ENCODE measurements at regions not wholly inside any gene's neighbourhood (a gene's known extent, or its start where the extent isn't known, plus 50 kb on each side); places are given as distances from the start of the nearest gene placed in this dataset.

- no peak overlapping the region for H3K27ac ChIP-seq
- no peaks in the 10 kb centered on the region for H3K4me1 ChIP-seq
- no peak for TF ChIP-seq POLR2AphosphoS5 (IDR thresholded peaks at IDR 0.05)
- TF ChIP-seq, protein P1, sequence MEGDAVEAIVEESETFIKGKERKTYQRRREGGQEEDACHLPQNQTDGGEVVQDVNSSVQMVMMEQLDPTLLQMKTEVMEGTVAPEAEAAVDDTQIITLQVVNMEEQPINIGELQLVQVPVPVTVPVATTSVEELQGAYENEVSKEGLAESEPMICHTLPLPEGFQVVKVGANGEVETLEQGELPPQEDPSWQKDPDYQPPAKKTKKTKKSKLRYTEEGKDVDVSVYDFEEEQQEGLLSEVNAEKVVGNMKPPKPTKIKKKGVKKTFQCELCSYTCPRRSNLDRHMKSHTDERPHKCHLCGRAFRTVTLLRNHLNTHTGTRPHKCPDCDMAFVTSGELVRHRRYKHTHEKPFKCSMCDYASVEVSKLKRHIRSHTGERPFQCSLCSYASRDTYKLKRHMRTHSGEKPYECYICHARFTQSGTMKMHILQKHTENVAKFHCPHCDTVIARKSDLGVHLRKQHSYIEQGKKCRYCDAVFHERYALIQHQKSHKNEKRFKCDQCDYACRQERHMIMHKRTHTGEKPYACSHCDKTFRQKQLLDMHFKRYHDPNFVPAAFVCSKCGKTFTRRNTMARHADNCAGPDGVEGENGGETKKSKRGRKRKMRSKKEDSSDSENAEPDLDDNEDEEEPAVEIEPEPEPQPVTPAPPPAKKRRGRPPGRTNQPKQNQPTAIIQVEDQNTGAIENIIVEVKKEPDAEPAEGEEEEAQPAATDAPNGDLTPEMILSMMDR (IDR thresholded peaks at IDR 0.05): no peak
- TF ChIP-seq EP300 (IDR thresholded peaks at IDR 0.05): no peak
- no peak for TF ChIP-seq POLR2A (IDR thresholded peaks at IDR 0.05)
- no peak overlapping the region for H3K4me3 ChIP-seq
- no peaks in the 10 kb centered on the region for H3K36me3 ChIP-seq
- no peaks in the 10 kb centered on the region for H3K27me3 ChIP-seq
- DNase-seq: no peak
- H3K9me3 ChIP-seq: no peaks in the 10 kb centered on the region
- intact Hi-C loops (cut with DNase I): no loop called here
These were observed 247.9 kb downstream of the ZPLD1 start for GRCh38 chr3:102682741-102683140.

DNA sequence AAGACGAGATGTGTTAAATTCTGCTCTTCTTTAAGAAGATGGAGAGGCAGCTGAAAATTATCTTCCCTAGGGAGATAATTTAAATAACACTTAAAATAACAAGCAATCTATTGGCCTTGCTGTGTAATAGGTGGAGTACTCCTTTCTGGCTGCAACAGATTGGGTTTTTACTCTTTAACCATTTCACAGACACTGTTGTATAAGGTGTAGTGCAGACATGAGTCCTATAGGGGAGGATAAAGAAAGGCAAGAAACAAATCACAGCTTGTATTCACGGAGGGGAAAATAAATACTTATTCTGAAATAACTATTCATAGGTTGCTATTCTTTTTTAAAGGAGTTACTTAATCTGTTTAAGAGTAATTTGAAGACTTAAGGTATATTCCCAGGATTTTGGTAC lies 252.0 kb downstream of the ZPLD1 start:
- WGBS, 2 donors: 80 to 90% methylated on average over 2 of the region's 2 CpGs
- no peaks in the 10 kb centered on the region for H3K9me3 ChIP-seq
- H3K36me3 ChIP-seq: no peaks in the 10 kb centered on the region
- no peak for DNase-seq
- no peak overlapping the region for H3K27ac ChIP-seq
- H3K4me3 ChIP-seq: no peak overlapping the region
- TF ChIP-seq POLR2A (IDR thresholded peaks at IDR 0.05) (no peak), EP300 (IDR thresholded peaks at IDR 0.05) (no peak), POLR2AphosphoS5 (IDR thresholded peaks at IDR 0.05) (no peak)
- TF ChIP-seq, protein P1 (IDR thresholded peaks at IDR 0.05): no peak
- intact Hi-C loops (cut with DNase I): no loop called here
- no peaks in the 10 kb centered on the region for H3K4me1 ChIP-seq
- H3K27me3 ChIP-seq: no peaks in the 10 kb centered on the region

DNA sequence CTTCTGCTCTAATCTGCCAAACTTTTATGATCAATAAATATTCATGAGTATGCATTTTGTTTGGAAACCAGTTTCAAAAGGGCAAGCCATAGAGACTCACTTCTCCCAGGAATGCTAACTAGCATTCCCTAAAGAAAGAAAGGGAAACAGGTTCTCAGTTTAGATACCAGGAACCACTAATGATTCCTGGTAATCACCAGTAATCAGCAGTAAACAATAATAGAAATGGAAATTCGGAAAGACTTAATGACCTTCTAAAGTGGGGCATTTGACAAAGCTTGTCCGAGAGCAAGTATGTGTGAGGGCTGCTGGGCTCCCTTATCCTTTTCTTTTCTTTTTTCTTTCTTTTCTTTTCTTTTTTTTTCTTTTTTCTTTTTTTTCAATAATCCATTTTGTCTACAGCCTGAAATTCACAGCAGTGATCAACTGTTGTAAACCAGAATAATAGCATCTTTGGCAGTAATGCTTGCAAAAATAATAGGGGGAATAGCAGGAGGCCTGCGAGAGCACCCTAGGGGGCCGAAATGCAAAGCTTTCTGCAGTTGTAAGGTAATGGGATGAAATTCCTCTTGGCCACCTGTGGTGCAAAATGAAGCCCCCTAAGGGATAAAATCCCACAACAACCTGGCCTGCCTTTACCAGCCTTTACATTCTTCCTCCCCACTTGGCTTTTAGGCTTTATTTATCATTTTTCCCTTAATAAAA lies 253.2 kb downstream of the ZPLD1 start:
- no peak for TF ChIP-seq EP300 (IDR thresholded peaks at IDR 0.05)
- TF ChIP-seq, protein P1 (IDR thresholded peaks at IDR 0.05): no peak
- no peak for TF ChIP-seq POLR2A (IDR thresholded peaks at IDR 0.05)
- TF ChIP-seq POLR2AphosphoS5 (IDR thresholded peaks at IDR 0.05): no peak
- H3K27ac ChIP-seq: no peak overlapping the region
- intact Hi-C loops (cut with DNase I): no loop called here
- no peaks in the 10 kb centered on the region for H3K4me1 ChIP-seq
- DNase-seq: no peak
- H3K4me3 ChIP-seq: no peak overlapping the region
- 60 to 61% methylated on average over 4 of the region's 4 CpGs for WGBS, 2 donors
- H3K27me3 ChIP-seq: no peaks in the 10 kb centered on the region
- H3K36me3 ChIP-seq: no peaks in the 10 kb centered on the region
- no peaks in the 10 kb centered on the region for H3K9me3 ChIP-seq

- 81 to 88% methylated on average over 1 of the region's 1 CpG for WGBS, 2 donors
- Histone ChIP-seq H3K36me3 (no peaks in the 10 kb centered on the region), H3K27me3 (no peaks in the 10 kb centered on the region), H3K4me1 (no peaks in the 10 kb centered on the region), H3K4me3 (no peak overlapping the region), H3K9me3 (no peaks in the 10 kb centered on the region), H3K27ac (no peak overlapping the region)
- DNase-seq: no peak
- intact Hi-C loops (cut with DNase I): no loop called here
- no peak for TF ChIP-seq POLR2A (IDR thresholded peaks at IDR 0.05)
- TF ChIP-seq, protein P1 (IDR thresholded peaks at IDR 0.05): no peak
- TF ChIP-seq EP300 (IDR thresholded peaks at IDR 0.05): no peak
- TF ChIP-seq POLR2AphosphoS5 (IDR thresholded peaks at IDR 0.05): no peak
These were observed 253.7 kb downstream of the ZPLD1 start for GRCh38 chr3:102688556-102688930.

DNA sequence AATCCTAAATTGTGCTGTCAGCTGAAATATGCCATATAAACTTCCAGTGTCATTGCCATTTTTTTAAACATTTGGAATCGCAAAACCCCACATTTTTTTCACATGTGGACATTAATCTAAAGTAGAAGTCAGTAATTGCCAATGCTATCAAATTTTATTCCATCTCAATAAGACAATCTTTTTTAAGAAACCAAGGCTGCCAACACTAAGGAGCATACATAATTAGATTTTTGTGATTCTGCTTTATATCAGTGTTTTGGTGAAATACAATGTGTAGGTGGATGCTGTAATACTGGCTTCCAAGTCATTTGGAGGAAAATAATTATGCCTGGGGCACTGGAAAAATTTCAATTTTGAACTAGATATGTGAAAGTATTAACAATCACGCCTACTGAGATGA lies 256.7 kb downstream of the ZPLD1 start:
- no peaks in the 10 kb centered on the region for H3K4me1 ChIP-seq
- H3K9me3 ChIP-seq: no peaks in the 10 kb centered on the region
- H3K36me3 ChIP-seq: no peaks in the 10 kb centered on the region
- H3K27me3 ChIP-seq: no peaks in the 10 kb centered on the region
- WGBS, 2 donors: 78 to 79% methylated on average over 2 of the region's 2 CpGs
- no peak overlapping the region for H3K27ac ChIP-seq
- TF ChIP-seq POLR2A (IDR thresholded peaks at IDR 0.05) (no peak), EP300 (IDR thresholded peaks at IDR 0.05) (no peak), POLR2AphosphoS5 (IDR thresholded peaks at IDR 0.05) (no peak)
- TF ChIP-seq, protein P1 (IDR thresholded peaks at IDR 0.05): no peak
- DNase-seq: no peak
- H3K4me3 ChIP-seq: no peak overlapping the region
- intact Hi-C loops (cut with DNase I): no loop called here

Measured in sigmoid colon (tissue), 6 donors.